HS-5 (cell line): ENCODE measurements at regions not wholly inside any gene's neighbourhood (a gene's known extent, or its start where the extent isn't known, plus 50 kb on each side); places are given as distances from the start of the nearest gene placed in this dataset.
"Not testable (repeated sequence)": the region's sequence is repeated elsewhere in the genome, so short reads cannot be mapped to it uniquely, and the experiment has no call there.

Experiments
- DNase-seq: peaks from one replicate; pipeline ENCODE4 v3.0.0-alpha.2; 2012; ENCODE audit warnings: low read depth

- no peak for DNase-seq
These were observed 574.1 kb downstream of the PSAT1 start for GRCh38 chr9:78871086-78871451.

DNA sequence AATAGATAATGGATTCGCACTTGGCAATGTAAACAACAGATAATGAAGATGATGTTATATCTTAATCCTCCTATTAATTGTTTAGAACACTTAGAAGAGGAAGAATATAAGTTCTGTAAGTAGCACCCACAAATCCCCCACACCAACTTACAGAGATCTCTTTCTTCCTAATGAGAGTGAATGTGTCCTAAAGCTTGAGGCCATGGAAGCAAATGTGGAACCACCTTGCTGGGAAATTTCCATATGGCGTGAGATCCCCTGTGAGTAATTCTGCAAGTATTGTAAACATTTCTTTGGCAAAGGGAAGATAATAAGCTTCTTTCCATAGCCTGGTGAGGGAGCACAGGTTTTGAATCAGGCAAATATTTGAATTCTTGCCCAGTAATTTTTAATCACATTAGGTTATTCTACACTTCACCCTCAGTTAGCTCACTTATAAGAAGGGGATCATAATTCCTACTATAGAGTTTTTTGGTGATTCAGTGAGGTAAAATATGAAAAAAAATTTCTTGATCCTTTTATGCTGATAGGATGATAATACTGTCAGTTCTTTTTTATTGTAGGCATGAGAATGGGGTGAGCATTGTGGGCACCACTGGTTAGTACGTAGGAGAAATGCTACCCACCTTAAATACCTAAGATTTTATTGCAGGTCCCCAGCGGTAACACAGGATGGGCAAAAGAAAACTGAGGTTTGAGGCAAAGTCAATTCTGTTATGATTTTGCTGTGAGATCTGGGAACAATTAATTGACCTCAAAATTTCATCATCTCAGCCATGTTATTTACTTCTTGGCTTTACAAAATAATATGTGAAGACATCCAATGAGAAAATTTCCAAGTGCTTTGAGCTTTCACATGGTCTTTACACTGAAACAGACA, 574.8 kb downstream of the PSAT1 start:
- peak; percentile 88 for DNase-seq

DNA sequence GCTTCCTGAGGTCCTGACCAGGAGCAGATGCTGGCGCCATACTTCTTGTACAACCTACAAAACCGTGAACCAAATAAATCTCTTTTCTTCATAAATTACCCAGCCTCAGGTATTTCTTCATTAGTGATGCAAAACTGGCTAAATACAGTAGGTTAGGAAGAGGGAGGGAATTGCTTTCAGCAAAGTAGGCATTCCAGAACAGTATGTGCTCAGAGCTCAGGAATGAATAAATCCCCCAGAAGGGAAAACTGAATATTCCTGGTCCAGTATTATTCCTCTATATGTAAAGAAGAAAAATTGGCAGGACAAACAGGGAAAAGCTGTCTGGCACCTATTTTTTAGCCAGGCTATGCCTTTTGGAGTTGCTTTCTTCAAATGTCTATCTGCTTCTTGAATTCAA, 577.1 kb downstream of the PSAT1 start:
- no peak for DNase-seq

DNA sequence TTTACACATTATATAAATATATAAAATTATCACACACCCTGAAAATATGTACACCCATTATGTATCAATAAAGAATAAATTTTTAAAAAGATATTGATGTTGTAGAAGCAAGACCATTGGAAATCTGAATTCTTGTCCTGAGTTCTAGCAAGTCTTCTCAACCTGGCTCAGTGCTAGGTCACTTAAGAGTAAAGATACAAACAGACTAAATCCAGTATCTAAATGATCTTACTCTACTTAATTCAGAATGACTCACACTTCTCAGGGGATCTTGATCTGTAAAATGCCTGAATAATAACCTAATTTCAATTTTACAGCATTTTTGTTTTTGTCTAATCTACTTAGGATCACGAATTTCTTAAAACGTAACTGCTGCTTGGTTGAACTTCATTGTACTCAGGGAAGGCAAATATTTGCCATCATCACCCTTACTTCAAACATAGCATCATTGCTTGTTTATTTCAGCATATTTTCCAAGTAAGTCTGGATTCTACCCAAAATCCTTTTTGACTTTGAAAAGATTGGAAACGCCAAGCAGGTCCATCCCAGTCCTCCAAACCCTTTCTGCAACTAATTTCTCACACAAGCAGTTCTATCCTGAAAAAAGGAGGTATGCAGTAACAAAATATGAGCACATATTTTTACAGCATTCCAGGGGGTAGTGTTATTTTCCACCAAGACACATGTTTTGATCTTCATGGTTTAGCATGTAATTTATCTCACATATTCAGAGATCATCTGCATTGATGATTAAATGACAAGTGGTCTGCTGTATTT, 582.6 kb downstream of the PSAT1 start:
- DNase-seq, result no peak

GRCh38 chr9:78881295-78881694, 584.4 kb downstream of the PSAT1 start:
- no peak for DNase-seq

DNA sequence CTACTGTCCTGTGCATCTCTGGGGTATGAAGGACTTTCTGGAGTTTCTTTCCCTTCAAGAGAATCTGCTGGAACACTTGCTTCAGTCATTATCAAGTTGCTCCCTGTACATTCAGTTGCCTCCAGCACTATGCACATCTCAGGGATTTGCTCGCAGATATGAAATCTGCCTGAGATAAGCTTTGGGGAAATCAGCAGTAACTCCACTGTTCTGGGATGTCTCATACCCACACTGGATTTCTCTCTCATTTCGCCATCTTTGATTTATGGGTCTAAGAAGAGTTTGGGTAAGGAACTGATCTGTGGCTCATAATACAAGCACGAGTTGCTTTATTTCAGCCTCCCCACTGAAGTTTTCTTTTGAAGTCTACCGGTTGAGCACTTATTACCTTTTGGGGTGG, 585.6 kb downstream of the PSAT1 start:
- DNase-seq, result no peak

DNA sequence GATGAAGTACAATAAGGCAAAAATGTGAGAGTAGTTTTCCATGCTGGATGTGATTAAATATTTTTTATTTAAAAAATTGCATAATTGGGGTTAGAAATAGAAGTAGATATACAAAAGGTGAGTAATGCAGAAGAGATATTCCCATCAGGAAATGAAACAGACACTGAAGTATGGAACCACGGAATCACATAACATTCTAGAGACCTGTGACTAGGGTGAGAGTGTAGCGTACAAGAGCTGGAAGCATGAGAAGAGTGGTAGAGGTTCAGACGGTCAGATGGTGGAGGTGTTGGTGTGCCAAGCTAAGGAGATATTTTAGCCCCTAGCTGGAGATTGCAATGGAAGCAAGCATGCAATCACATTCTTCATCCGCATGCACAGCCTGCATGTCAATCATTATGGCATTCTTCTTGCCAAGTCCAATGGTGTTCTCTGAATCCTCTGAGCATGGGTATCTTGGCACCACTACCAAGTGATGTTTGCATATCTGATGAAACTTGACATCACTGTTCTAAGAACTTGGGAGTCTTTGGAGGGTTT, 587.8 kb downstream of the PSAT1 start:
- DNase-seq, result no peak

GRCh38 chr9:78892182-78892581, 595.3 kb downstream of the PSAT1 start:
- DNase-seq, result no peak

- DNase-seq, result no peak
These were observed 595.8 kb downstream of the PSAT1 start for GRCh38 chr9:78892769-78893168.

GRCh38 chr9:78893774-78894401, 597.0 kb downstream of the PSAT1 start:
- DNase-seq, result no peak

DNA sequence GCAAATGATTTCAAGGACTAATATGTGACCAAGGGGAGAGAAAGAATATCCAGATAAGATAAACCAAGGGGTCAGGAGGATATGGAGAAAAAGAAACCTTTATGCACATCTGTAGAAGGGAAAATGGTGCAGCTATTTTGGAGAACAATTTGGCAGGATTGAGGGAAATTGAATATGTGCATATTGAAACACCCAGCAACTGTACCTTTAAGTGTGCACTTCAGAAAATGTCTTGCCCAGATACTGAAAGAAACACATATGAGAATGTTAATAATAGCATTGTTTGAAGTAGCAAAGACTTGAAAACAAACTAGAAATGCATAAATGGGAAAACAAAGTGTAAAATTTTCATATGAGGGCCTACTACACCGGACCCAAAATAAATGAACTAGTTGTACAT, 599.6 kb downstream of the PSAT1 start:
- no peak for DNase-seq

DNA sequence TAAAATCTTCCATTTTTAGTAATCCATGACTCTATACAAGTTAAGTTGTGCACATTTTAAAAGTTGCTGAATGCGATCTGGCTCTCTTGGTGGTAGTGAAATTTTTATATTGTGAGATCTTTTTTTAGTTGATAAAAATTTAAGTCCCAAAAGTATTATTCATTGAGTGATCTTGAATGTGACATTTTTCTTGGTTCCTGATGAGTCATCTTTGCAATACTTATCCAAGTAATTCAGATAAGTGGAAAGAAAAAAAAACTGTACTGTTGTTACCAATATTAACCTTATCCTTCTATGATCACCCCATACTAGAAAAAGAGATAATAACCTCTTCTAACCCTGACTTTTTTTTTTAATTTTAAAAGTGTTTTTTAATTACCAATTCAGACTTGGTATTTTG, 601.3 kb downstream of the PSAT1 start:
- no peak for DNase-seq

GRCh38 chr9:78899006-78899405, 602.1 kb downstream of the PSAT1 start:
- DNase-seq, result no peak

- DNase-seq, result no peak
These were observed 603.6 kb downstream of the PSAT1 start for GRCh38 chr9:78900500-78900899.

GRCh38 chr9:78902051-78902450, 605.1 kb downstream of the PSAT1 start:
- DNase-seq, result no peak

GRCh38 chr9:78903581-78903980, 606.7 kb downstream of the PSAT1 start:
- DNase-seq, result no peak

DNA sequence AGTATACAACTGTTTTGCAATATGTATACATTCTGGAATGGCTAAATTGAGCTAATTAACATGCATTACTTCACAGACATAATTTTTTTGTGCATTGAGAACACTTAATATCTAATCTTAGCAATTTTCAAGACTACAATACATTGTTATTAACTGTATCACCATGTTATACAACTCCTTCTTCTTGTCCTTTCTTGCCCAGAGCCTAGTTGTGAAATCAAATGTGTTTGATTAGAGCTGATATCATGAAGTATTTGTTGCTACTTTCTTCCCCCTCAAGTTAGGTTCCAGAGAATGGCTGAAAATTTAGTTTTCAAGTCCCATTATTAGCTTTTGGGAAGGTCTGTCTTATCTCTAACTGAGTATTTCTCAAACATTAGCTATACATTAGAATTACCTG, 607.8 kb downstream of the PSAT1 start:
- no peak for DNase-seq

DNA sequence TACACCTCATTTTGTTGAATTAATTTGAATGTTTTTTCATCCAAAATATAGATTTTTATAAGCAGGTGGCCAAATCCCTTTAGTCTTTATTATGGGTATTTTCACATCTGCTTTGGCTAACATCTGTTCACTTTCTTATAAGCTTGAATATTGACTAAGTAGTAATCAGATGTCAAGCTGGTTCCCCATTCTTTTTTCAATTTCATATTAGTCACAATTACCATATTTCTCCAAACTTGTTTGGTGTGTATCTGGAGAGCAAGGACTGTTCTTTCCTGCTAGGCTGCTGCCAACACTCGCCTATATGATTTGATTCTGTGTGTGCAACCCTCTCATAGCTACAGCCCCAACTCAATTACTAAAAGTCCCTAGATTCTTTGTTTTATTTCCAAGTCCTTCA, 608.5 kb downstream of the PSAT1 start:
- DNase-seq, result no peak

DNA sequence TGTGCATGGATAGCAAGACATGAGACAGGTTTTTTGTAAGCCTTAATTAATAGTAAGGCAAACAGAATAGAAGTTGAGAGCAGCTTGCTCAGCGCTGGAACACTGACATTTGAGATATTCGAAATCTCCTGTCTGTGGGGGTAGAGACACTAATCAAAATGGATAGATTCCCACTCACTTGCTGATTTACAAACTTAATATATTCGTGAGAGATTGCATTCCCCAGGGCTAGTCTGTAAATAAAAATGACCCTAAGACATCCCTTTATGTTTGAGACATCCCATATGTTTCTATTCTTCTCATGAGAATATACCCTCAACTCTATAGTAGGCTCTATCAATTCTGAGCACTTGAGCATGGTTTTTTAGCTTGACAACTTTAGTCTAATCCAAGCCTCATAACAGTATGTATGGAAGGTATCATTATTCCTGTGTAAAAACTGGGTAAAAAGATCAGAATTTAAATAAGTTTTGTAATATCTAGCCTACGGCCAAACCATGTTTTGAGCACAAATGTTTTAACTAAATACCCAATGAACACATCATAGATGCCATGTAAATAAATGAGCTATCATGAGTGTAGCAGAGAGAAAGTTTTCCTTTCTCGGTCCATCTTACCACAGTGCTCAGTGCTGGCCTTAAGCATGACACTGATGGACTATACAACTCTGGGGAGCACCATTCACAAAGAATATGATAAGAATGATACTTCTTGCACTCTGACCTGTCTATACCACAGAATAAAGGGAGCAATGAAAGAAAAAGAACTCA, 609.2 kb downstream of the PSAT1 start:
- no peak for DNase-seq

DNA sequence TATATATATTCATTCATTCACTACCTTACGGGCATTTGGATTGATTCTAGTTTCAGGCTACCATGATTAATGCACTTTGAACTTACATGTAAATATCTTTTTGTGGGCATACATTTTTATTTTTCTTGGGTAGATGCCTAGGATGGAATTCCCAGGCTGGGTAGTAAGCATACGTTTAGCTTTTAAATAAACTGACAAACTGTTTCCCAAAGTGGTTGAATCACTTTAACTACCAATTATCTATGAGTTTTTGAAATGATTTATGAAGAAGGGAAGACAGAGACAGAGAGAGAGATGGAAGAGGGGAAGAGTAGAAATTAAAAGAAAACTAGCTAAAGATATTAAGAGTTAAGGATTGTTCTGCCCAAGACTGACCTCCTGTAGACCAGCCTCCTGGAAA, 612.6 kb downstream of the PSAT1 start:
- DNase-seq, result no peak

- not testable (repeated sequence) for DNase-seq
These were observed 620.0 kb downstream of the PSAT1 start for GRCh38 chr9:78916884-78917283.

- DNase-seq, result no peak
These were observed 622.1 kb downstream of the PSAT1 start for GRCh38 chr9:78918976-78919375.
